OCI-LY7 (cell line): ENCODE measurements at regions not wholly inside any gene's neighbourhood (a gene's known extent, or its start where the extent isn't known, plus 50 kb on each side); places are given as distances from the start of the nearest gene placed in this dataset.

Experiments used
- BruUV-seq: library from RNA; stranded (reverse); fragments of 400-500 nt; replicated peaks from 2 replicates; lab custom pipeline; 2021; lab: Mats Ljungman, UMichigan
- CTCF ChIA-PET: fragments of 300-600 bp; sonication (Branson Sonifier 250); formaldehyde crosslinking; loops from one replicate; lab custom pipeline; 2022; ENCODE audit warnings: antibody characterized with exemption; ENCODE audit not compliant: unreplicated experiment; lab: Charles Lee
- POLR2A ChIA-PET: fragments of 300-600 bp; sonication (Branson Sonifier 250); formaldehyde crosslinking; loops from one replicate; lab custom pipeline; 2022; ENCODE audit warnings: antibody characterized with exemption; lab: Charles Lee
- DNase-seq: peaks from one replicate; pipeline ENCODE4 v3.0.0-alpha.2; 2015; ENCODE audit warnings: low spot score
- H2AFZ ChIP-seq: fragments of 200-600 bp; sonication (generic), shearing (Covaris generic); 2 replicates; pipeline ENCODE4 v1.6.1; 2014; ENCODE audit warnings: mild to moderate bottlenecking, antibody characterized with exemption, low read length, moderate library complexity
- H3K27ac ChIP-seq: fragments of 200-600 bp; sonication (generic); 2 replicates; pipeline ENCODE4 v1.5.1; 2014; ENCODE audit warnings: mixed run types, low read depth, mild to moderate bottlenecking, moderate library complexity, low read length, inconsistent platforms; ENCODE audit not compliant: poor library complexity, severe bottlenecking
- H3K36me3 ChIP-seq: fragments of 200-600 bp; sonication (generic); 2 replicates; pipeline ENCODE4 v1.6.1; 2014; ENCODE audit warnings: mild to moderate bottlenecking, antibody characterized with exemption, low read length, moderate library complexity, mixed read lengths; ENCODE audit not compliant: insufficient read depth
- H3K4me1 ChIP-seq: fragments of 200-600 bp; sonication (generic); 2 replicates; pipeline ENCODE4 v1.5.1; 2014; ENCODE audit warnings: mild to moderate bottlenecking, low read length; ENCODE audit not compliant: insufficient read depth, poor library complexity, severe bottlenecking
- H3K4me2 ChIP-seq: fragments of 200-600 bp; sonication (generic); 2 replicates; pipeline ENCODE4 v1.6.1; 2014; ENCODE audit warnings: mild to moderate bottlenecking, low read length
- H3K4me3 ChIP-seq: fragments of 200-600 bp; sonication (generic); 2 replicates; pipeline ENCODE4 v1.5.1; 2014; ENCODE audit warnings: mild to moderate bottlenecking, low read depth, low read length; ENCODE audit not compliant: poor library complexity, severe bottlenecking
- H3K79me2 ChIP-seq: fragments of 200-600 bp; sonication (generic); 2 replicates; pipeline ENCODE4 v1.6.1; 2016; ENCODE audit warnings: low read depth, mild to moderate bottlenecking, low read length, moderate library complexity, mixed read lengths; ENCODE audit not compliant: insufficient read depth
- H3K9me2 ChIP-seq: fragments of 200-600 bp; sonication (generic); 2 replicates; pipeline ENCODE4 v1.6.1; 2016; ENCODE audit warnings: mild to moderate bottlenecking, low read length, mixed read lengths; ENCODE audit not compliant: insufficient read depth
- H3K9me3 ChIP-seq: fragments of 200-600 bp; sonication (generic); 2 replicates; pipeline ENCODE4 v1.6.1; 2014; ENCODE audit warnings: mild to moderate bottlenecking, mixed run types, low read length, mixed read lengths
- H4K20me1 ChIP-seq: fragments of 200-600 bp; sonication (generic); 2 replicates; pipeline ENCODE4 v1.6.1; 2014; ENCODE audit warnings: mild to moderate bottlenecking, antibody characterized with exemption, low read length, moderate library complexity, mixed read lengths; ENCODE audit not compliant: insufficient read depth
- CTCF ChIP-seq: fragments of 200-600 bp; sonication (generic); conservative IDR thresholded peaks from 2 replicates; pipeline ENCODE4 v1.5.1; 2014; ENCODE audit warnings: mild to moderate bottlenecking, antibody characterized with exemption, low read length, moderate library complexity, mixed read lengths
- EZH2phosphoT487 ChIP-seq: fragments of 200-600 bp; sonication (generic); IDR thresholded peaks from 2 replicates; pipeline ENCODE4 v1.6.1; 2018; ENCODE audit warnings: low read depth, borderline replicate concordance, mild to moderate bottlenecking, mixed run types, antibody characterized with exemption, low read length, moderate library complexity, mixed read lengths
- intact Hi-C: fragments of 100-400 bp; cut with micrococcal nuclease; formaldehyde crosslinking; loops from one replicate; pipeline ENCODE4 v1.10.0; 2022; ENCODE audit not compliant: unreplicated experiment

DNA sequence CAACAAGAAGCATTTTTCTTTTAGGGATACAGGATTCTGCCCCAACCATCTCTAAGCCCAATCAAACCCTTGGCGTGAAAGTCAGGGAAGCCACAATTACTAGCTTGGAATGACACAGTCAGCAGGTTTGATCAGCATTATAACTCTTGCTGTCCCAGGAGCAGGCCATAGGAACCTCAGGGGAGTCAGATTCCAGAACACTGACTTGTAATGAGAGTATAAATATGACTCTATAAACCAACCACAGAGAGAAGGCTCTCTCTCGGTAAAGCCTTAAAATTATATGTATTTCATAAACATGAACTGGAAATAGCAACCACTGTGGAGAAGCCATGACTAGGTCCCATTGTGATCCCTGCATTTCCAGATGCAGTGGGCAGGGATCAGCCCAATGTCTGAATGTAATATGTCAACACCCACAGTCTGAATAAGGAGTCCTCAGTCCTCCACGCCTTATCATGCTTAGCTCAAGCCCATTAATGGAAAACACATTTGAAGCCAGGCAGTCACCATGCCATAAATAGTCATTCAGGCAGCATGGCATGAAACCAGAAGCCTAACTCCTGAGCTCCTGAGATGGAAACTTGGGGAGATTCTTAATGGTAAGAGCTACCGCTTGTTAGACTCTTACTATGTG, 99.1 kb upstream of the MTNR1B start:
- Histone ChIP-seq H3K9me3 (no peaks in the 10 kb centered on the region), H3K79me2 (no peaks in the 10 kb centered on the region), H3K36me3 (no peaks in the 10 kb centered on the region), H3K4me3 (no peak overlapping the region), H4K20me1 (no peaks in the 10 kb centered on the region), H3K4me1 (no peaks in the 10 kb centered on the region), H3K4me2 (no peak overlapping the region), H3K9me2 (no peaks in the 10 kb centered on the region), H2AFZ (no peak overlapping the region), H3K27ac (no peak overlapping the region)
- DNase-seq, result no peak
- TF ChIP-seq EZH2phosphoT487 (no peak), CTCF (no peak)
- CTCF ChIA-PET, result no interaction called here
- POLR2A ChIA-PET, result no interaction called here
- BruUV-seq, result no TSS peak
- intact Hi-C loops, result no loop called here

DNA sequence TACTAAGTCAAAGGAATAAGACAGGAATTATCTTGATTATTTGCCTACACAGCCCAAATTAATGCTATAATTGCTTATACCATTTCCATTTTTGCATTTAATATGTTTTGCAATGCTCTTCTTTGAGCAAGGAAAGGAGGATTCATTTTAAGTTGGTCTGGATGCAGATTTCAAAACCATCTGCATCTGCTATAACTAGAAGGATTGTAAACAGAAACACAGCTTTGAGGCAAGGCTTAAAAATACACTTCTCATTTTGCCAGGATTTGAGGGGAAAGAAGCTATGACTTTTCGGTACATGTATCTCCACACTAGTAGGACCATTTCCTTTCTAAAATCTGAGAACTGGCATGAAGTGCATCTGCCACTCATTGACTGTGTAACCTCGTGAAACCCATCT, 95.9 kb upstream of the MTNR1B start:
- Histone ChIP-seq H3K27ac (no peak overlapping the region), H3K4me1 (no peaks in the 10 kb centered on the region), H2AFZ (no peak overlapping the region), H3K36me3 (no peaks in the 10 kb centered on the region), H4K20me1 (no peaks in the 10 kb centered on the region), H3K4me2 (no peak overlapping the region), H3K9me2 (no peaks in the 10 kb centered on the region), H3K79me2 (no peaks in the 10 kb centered on the region), H3K4me3 (no peak overlapping the region), H3K9me3 (no peaks in the 10 kb centered on the region)
- no TSS peak for BruUV-seq
- CTCF ChIA-PET, result no interaction called here
- intact Hi-C loops, result no loop called here
- no peak for DNase-seq
- POLR2A ChIA-PET, result interaction anchor here (0.6 kb wide), 1 partner anchor 149 kb away, joined by 3 read pairs; no protein-coding TSS in a partner anchor
- no peak for TF ChIP-seq CTCF
- TF ChIP-seq EZH2phosphoT487, result no peak

GRCh38 chr11:92875473-92875872, 94.0 kb upstream of the MTNR1B start:
- Histone ChIP-seq H3K4me1 (no peaks in the 10 kb centered on the region), H3K4me2 (no peak overlapping the region), H3K4me3 (no peak overlapping the region), H3K9me2 (no peaks in the 10 kb centered on the region), H4K20me1 (no peaks in the 10 kb centered on the region), H3K9me3 (no peaks in the 10 kb centered on the region), H3K36me3 (no peaks in the 10 kb centered on the region), H3K27ac (no peak overlapping the region), H2AFZ (no peak overlapping the region), H3K79me2 (no peaks in the 10 kb centered on the region)
- CTCF ChIA-PET, result no interaction called here
- no peak for DNase-seq
- TF ChIP-seq CTCF (no peak), EZH2phosphoT487 (no peak)
- no TSS peak for BruUV-seq
- intact Hi-C loops, result no loop called here
- POLR2A ChIA-PET, result no interaction called here
